RWPE2 (cell line): ENCODE measurements at regions not wholly inside any gene's neighbourhood (a gene's known extent, or its start where the extent isn't known, plus 50 kb on each side); places are given as distances from the start of the nearest gene placed in this dataset.

Source experiments
- ATAC-seq: fragments of 200-7000 bp; cut with Tn5 transposase; 3 replicates; pipeline ENCODE4 v1.9.1; 2021; ENCODE audit warnings: low read depth
- DNase-seq: peaks from one replicate; pipeline ENCODE4 v3.0.0-alpha.2; 2020; ENCODE audit warnings: low spot score
- H3K27ac ChIP-seq: fragments of 450-650 bp; 2 replicates; pipeline ENCODE4 v1.5.1; 2017; ENCODE audit warnings: mild to moderate bottlenecking; ENCODE audit not compliant: poor library complexity, severe bottlenecking
- H3K27me3 ChIP-seq: fragments of 250-450 bp; sonication (Bioruptor Pico); 2 replicates; pipeline ENCODE4 v1.5.1; 2021; ENCODE audit warnings: mild to moderate bottlenecking, moderate library complexity; ENCODE audit not compliant: insufficient read depth, poor library complexity, severe bottlenecking
- H3K36me3 ChIP-seq: fragments of 250-450 bp; sonication (Bioruptor Pico); 2 replicates; pipeline ENCODE4 v1.5.1; 2020; ENCODE audit warnings: low read depth, mild to moderate bottlenecking, moderate library complexity
- H3K4me1 ChIP-seq: fragments of 250-450 bp; sonication (Bioruptor Pico); 2 replicates; pipeline ENCODE4 v1.5.1; 2021; ENCODE audit warnings: mild to moderate bottlenecking, moderate library complexity; ENCODE audit not compliant: insufficient read depth, poor library complexity, severe bottlenecking
- H3K4me3 ChIP-seq: fragments of 250-450 bp; sonication (Bioruptor Pico); 2 replicates; pipeline ENCODE4 v1.5.1; 2021; ENCODE audit warnings: mild to moderate bottlenecking, moderate library complexity; ENCODE audit not compliant: severe bottlenecking
- H3K9me3 ChIP-seq: fragments of 250-450 bp; sonication (Bioruptor Pico); 2 replicates; pipeline ENCODE4 v1.5.1; 2021; ENCODE audit warnings: mild to moderate bottlenecking, moderate library complexity; ENCODE audit not compliant: severe bottlenecking
- TF ChIP-seq, protein P1 (sequence below): fragments of 450-650 bp; IDR thresholded peaks from one replicate; pipeline ENCODE4 v1.5.1; 2017; ENCODE audit warnings: mild to moderate bottlenecking, moderate library complexity; ENCODE audit not compliant: poor library complexity, severe bottlenecking

- Histone ChIP-seq H3K36me3 (no peaks in the 10 kb centered on the region), H3K4me1 (no peaks in the 10 kb centered on the region), H3K27ac (no peak overlapping the region), H3K4me3 (no peak overlapping the region), H3K27me3 (no peaks in the 10 kb centered on the region), H3K9me3 (no peaks in the 10 kb centered on the region)
- ATAC-seq: peak; percentile 36; the same call in 1 of the 3 replicates
- TF ChIP-seq, protein P1, sequence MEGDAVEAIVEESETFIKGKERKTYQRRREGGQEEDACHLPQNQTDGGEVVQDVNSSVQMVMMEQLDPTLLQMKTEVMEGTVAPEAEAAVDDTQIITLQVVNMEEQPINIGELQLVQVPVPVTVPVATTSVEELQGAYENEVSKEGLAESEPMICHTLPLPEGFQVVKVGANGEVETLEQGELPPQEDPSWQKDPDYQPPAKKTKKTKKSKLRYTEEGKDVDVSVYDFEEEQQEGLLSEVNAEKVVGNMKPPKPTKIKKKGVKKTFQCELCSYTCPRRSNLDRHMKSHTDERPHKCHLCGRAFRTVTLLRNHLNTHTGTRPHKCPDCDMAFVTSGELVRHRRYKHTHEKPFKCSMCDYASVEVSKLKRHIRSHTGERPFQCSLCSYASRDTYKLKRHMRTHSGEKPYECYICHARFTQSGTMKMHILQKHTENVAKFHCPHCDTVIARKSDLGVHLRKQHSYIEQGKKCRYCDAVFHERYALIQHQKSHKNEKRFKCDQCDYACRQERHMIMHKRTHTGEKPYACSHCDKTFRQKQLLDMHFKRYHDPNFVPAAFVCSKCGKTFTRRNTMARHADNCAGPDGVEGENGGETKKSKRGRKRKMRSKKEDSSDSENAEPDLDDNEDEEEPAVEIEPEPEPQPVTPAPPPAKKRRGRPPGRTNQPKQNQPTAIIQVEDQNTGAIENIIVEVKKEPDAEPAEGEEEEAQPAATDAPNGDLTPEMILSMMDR: no peak
- DNase-seq: no peak
These were observed 71.4 kb upstream of the UFL1 start for GRCh38 chr6:96450082-96450769.

DNA sequence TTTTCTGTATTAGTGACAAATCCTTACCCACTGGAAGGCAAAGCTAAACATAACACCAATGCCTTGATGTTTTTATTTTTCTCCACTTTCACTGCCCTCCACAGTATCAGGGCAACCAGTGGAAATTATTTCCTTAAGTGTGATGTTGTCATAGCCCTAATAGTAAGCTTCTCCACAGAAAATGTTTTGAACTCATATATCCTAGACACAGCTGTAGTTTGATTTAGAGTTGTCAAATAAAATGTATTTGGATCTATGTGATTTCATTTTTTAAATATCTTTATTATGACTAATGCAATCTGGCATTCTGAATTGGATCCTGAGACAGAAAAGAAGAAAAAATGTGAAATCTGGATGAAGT, 70.9 kb upstream of the UFL1 start:
- TF ChIP-seq, protein P1: no peak
- ATAC-seq: peak; percentile 21; the same call in 1 of the 3 replicates
- DNase-seq: no peak
- H3K9me3 ChIP-seq: no peaks in the 10 kb centered on the region
- H3K4me3 ChIP-seq: no peak overlapping the region
- no peaks in the 10 kb centered on the region for H3K27me3 ChIP-seq
- no peak overlapping the region for H3K27ac ChIP-seq
- H3K36me3 ChIP-seq: no peaks in the 10 kb centered on the region
- no peaks in the 10 kb centered on the region for H3K4me1 ChIP-seq

GRCh38 chr6:96458771-96459170, 62.8 kb upstream of the UFL1 start:
- no peak overlapping the region for H3K27ac ChIP-seq
- TF ChIP-seq, protein P1: no peak
- H3K36me3 ChIP-seq: no peaks in the 10 kb centered on the region
- no peak for DNase-seq
- no peaks in the 10 kb centered on the region for H3K4me1 ChIP-seq
- H3K9me3 ChIP-seq: no peaks in the 10 kb centered on the region
- H3K27me3 ChIP-seq: no peaks in the 10 kb centered on the region
- no peak overlapping the region for H3K4me3 ChIP-seq
- no peak for ATAC-seq

DNA sequence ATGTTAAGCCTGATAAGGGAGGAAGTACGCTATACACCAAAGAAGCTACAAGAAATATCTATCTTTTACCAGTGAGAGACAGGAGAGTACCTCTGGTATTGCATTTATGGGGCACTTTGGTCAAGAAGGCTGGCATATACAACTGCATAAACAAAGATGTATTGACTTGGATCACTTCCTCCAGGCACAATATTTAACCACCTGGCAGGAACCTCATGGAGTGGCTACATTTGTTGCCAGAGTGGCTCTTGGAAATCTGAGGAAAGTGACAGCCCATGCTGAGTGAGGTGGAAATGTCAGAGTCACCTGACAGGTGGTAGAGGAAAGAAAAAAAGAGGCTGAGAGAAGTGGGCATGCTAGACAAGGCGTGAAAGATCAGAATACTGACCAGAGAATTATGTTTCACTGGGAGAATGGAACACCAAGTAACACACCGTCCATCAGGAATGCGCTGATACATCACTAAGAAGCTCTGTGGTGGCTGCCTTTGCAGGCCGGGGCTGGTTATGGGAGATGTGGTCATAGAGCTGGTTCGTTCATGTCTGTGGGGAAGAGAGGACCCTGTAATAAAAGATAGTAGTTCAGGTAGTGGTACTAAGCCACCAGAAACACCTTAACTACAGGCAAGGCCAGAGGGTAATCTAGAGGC, 61.4 kb upstream of the UFL1 start:
- DNase-seq: no peak
- no peaks in the 10 kb centered on the region for H3K27me3 ChIP-seq
- TF ChIP-seq, protein P1: no peak
- no peaks in the 10 kb centered on the region for H3K4me1 ChIP-seq
- peak; percentile 51; the same call in 1 of the 3 replicates for ATAC-seq
- H3K4me3 ChIP-seq: no peak overlapping the region
- no peak overlapping the region for H3K27ac ChIP-seq
- no peaks in the 10 kb centered on the region for H3K9me3 ChIP-seq
- H3K36me3 ChIP-seq: no peaks in the 10 kb centered on the region
